Lower leg skin (tissue), 3 donors: ENCODE measurements at regions not wholly inside any gene's neighbourhood (a gene's known extent, or its start where the extent isn't known, plus 50 kb on each side); places are given as distances from the start of the nearest gene placed in this dataset.

ENCODE experiments used
- CTCF ChIP-seq, 3 donors: fragments of 450-650 bp; IDR thresholded peaks; one replicate each; pipeline ENCODE4 v1.5.1; 2016; ENCODE audit warnings: antibody characterized with exemption in 3 of 3, mild to moderate bottlenecking in 3 of 3, moderate library complexity in 2 of 3
- POLR2A ChIP-seq, 2 donors: fragments of 450-650 bp; IDR thresholded peaks; one replicate each; pipeline ENCODE4 v1.6.1; 2016 to 2017; ENCODE audit warnings: antibody characterized with exemption in 2 of 2, mild to moderate bottlenecking in 1 of 2, moderate library complexity in 1 of 2

- TF ChIP-seq CTCF (IDR thresholded peaks at IDR 0.05) (no peak), POLR2A (IDR thresholded peaks at IDR 0.05) (no peak)
Measured at GRCh38 chr16:62277942-62278341, 241.7 kb upstream of the CDH8 start.
